ENCODE measurements at regions not wholly inside any gene's neighbourhood (a gene's known extent, or its start where the extent isn't known, plus 50 kb on each side); places are given as distances from the start of the nearest gene placed in this dataset.

DNA sequence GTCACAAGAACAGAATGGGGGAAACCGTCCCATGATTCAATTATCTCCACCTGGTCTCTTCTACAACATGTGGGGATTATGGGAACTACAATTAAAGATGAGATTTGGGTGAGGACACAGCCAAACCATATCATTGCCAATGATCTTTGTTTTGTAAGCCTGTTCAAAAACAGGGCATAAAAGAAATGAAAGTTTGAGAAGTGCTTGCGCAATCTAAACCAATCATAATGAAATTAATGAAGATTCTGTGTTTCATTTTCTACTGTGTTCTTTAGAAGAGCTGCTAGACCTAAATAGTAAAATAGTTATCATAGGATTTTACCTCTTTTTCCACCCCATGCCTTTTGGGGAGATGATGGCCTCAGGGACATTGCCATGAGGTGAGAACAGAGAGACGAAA is 761.3 kb downstream of the HDGFL1 start:
- H3K27me3 ChIP-seq (ENCODE audit: control insufficient read depth, insufficient read depth, low read length): no peaks in the 10 kb centered on the region

DNA sequence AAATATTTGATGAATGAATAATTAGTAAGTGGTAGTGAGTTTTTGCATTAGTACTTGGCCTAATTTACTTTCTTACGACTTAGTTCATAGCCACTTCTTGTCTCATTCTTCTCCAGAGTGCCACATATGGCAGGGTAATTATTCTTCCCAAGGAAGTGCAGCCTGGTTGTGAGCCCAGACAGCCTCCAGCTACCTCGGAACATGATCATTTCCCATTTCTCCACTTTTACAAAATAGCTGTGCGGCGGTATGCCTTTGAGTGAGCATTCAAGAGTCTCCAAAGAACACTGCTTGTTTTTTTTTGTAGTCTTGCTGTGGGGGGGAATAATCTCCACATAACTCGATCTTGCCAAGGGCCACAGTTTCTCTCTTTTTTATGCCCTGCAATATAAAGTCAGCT is 765.0 kb downstream of the HDGFL1 start:
- Histone ChIP-seq H3K36me3 (ENCODE audit: control insufficient read depth, insufficient read depth, low read length) (no peaks in the 10 kb centered on the region), H3K4me3 (replicated peaks in 1 of 4; ENCODE audit: control extremely low read depth in 1 of 4, insufficient read depth in 1 of 4, low read depth in 3 of 4, low read length in 4 of 4) (no peak overlapping the region), H3K27ac (ENCODE audit: insufficient read depth, low read length) (no peak overlapping the region), H3K4me2 (ENCODE audit: extremely low read depth, insufficient read depth, low read length) (no peak overlapping the region), H3K27me3 (ENCODE audit: control insufficient read depth, insufficient read depth, low read length) (no peaks in the 10 kb centered on the region), H2AFZ (ENCODE audit: low read length) (no peak overlapping the region), H3K4me1 (ENCODE audit: control insufficient read depth, extremely low read depth, insufficient read depth, low read length) (no peaks in the 10 kb centered on the region), H3K79me2 (ENCODE audit: control insufficient read depth, insufficient read depth, low read length) (no peaks in the 10 kb centered on the region), H4K20me1 (ENCODE audit: control insufficient read depth, extremely low read depth, insufficient read depth, low read length) (no peaks in the 10 kb centered on the region), H3K9ac (ENCODE audit: insufficient read depth, low read length) (no peak overlapping the region), H3K9me3 (ENCODE audit: control insufficient read depth, insufficient read depth, low read depth, low read length) (no peaks in the 10 kb centered on the region)
- TF ChIP-seq, protein P1, sequence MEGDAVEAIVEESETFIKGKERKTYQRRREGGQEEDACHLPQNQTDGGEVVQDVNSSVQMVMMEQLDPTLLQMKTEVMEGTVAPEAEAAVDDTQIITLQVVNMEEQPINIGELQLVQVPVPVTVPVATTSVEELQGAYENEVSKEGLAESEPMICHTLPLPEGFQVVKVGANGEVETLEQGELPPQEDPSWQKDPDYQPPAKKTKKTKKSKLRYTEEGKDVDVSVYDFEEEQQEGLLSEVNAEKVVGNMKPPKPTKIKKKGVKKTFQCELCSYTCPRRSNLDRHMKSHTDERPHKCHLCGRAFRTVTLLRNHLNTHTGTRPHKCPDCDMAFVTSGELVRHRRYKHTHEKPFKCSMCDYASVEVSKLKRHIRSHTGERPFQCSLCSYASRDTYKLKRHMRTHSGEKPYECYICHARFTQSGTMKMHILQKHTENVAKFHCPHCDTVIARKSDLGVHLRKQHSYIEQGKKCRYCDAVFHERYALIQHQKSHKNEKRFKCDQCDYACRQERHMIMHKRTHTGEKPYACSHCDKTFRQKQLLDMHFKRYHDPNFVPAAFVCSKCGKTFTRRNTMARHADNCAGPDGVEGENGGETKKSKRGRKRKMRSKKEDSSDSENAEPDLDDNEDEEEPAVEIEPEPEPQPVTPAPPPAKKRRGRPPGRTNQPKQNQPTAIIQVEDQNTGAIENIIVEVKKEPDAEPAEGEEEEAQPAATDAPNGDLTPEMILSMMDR (conservative IDR thresholded peaks at IDR 0.05 in 1 of 2, IDR thresholded peaks at IDR 0.05 in 1 of 2; ENCODE audit: low read depth in 1 of 2, low read length in 2 of 2): no peak
- TF ChIP-seq EZH2 (IDR thresholded peaks at IDR 0.05; ENCODE audit: low read length, missing control alignments): no peak
- no peak for DNase-seq (ENCODE audit: low read depth in 2 of 2)

More for the DNA sequence above, 761.3 kb downstream of the HDGFL1 start:
- Histone ChIP-seq H3K4me2 (ENCODE audit: extremely low read depth, insufficient read depth, low read length) (no peak overlapping the region), H3K79me2 (ENCODE audit: control insufficient read depth, insufficient read depth, low read length) (no peaks in the 10 kb centered on the region), H3K9me3 (ENCODE audit: control insufficient read depth, insufficient read depth, low read depth, low read length) (no peaks in the 10 kb centered on the region), H3K4me3 (replicated peaks in 1 of 4; ENCODE audit: control extremely low read depth in 1 of 4, insufficient read depth in 1 of 4, low read depth in 3 of 4, low read length in 4 of 4) (no peak overlapping the region), H3K9ac (ENCODE audit: insufficient read depth, low read length) (no peak overlapping the region), H3K36me3 (ENCODE audit: control insufficient read depth, insufficient read depth, low read length) (no peaks in the 10 kb centered on the region), H4K20me1 (ENCODE audit: control insufficient read depth, extremely low read depth, insufficient read depth, low read length) (no peaks in the 10 kb centered on the region), H2AFZ (ENCODE audit: low read length) (no peak overlapping the region), H3K27ac (ENCODE audit: insufficient read depth, low read length) (no peak overlapping the region), H3K4me1 (ENCODE audit: control insufficient read depth, extremely low read depth, insufficient read depth, low read length) (no peaks in the 10 kb centered on the region)
- DNase-seq (ENCODE audit: low read depth in 2 of 2): no peak
- no peak for TF ChIP-seq EZH2 (IDR thresholded peaks at IDR 0.05; ENCODE audit: low read length, missing control alignments)
- TF ChIP-seq, protein P1 (conservative IDR thresholded peaks at IDR 0.05 in 1 of 2, IDR thresholded peaks at IDR 0.05 in 1 of 2; ENCODE audit: low read depth in 1 of 2, low read length in 2 of 2): no peak

DNA sequence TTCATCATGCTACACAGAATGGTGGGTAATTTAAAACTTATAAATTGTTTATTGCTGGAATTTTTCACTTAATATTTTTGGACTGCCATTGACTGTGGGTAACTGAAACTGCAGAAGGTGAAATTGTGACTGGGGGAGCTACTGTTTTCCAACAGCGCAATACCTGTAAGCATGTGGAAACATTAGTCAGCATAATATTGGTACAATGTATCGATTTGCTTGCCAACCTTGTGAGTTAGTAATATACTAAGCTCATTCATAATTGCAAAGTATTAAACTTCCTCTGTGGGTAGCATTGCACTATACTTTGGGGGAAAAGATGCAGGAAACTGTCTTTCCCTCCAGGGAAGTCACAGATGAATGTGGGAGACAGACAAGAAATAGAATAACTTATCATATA is 766.5 kb downstream of the HDGFL1 start:
- H3K27ac ChIP-seq (ENCODE audit: insufficient read depth, low read length): no peak overlapping the region
- H3K79me2 ChIP-seq (ENCODE audit: control insufficient read depth, insufficient read depth, low read length): no peaks in the 10 kb centered on the region
- no peak overlapping the region for H2AFZ ChIP-seq (ENCODE audit: low read length)
- TF ChIP-seq, protein P1 (conservative IDR thresholded peaks at IDR 0.05 in 1 of 2, IDR thresholded peaks at IDR 0.05 in 1 of 2; ENCODE audit: low read depth in 1 of 2, low read length in 2 of 2): no peak
- TF ChIP-seq EZH2 (IDR thresholded peaks at IDR 0.05; ENCODE audit: low read length, missing control alignments): no peak
- H3K4me3 ChIP-seq (replicated peaks in 1 of 4; ENCODE audit: control extremely low read depth in 1 of 4, insufficient read depth in 1 of 4, low read depth in 3 of 4, low read length in 4 of 4): no peak overlapping the region
- H3K9ac ChIP-seq (ENCODE audit: insufficient read depth, low read length): no peak overlapping the region
- H3K27me3 ChIP-seq (ENCODE audit: control insufficient read depth, insufficient read depth, low read length): no peaks in the 10 kb centered on the region
- no peak overlapping the region for H3K4me2 ChIP-seq (ENCODE audit: extremely low read depth, insufficient read depth, low read length)
- no peaks in the 10 kb centered on the region for H3K4me1 ChIP-seq (ENCODE audit: control insufficient read depth, extremely low read depth, insufficient read depth, low read length)
- H3K36me3 ChIP-seq (ENCODE audit: control insufficient read depth, insufficient read depth, low read length): no peaks in the 10 kb centered on the region
- DNase-seq (ENCODE audit: low read depth in 2 of 2): no peak
- H3K9me3 ChIP-seq (ENCODE audit: control insufficient read depth, insufficient read depth, low read depth, low read length): no peaks in the 10 kb centered on the region
- no peaks in the 10 kb centered on the region for H4K20me1 ChIP-seq (ENCODE audit: control insufficient read depth, extremely low read depth, insufficient read depth, low read length)
